Glutamatergic neuron (in vitro differentiated cells): ENCODE measurements at regions not wholly inside any gene's neighbourhood (a gene's known extent, or its start where the extent isn't known, plus 50 kb on each side); places are given as distances from the start of the nearest gene placed in this dataset.

Experiments
- DNase-seq: peaks from one replicate; pipeline ENCODE4 v3.0.0; 2022
- H3K27ac Mint-ChIP-seq: one replicate; pipeline ENCODE4 v1.8.0; 2020; ENCODE audit warnings: mild to moderate bottlenecking, mixed read lengths, inconsistent platforms; ENCODE audit not compliant: unreplicated experiment
- H3K27me3 Mint-ChIP-seq: one replicate; pipeline ENCODE4 v1.8.0; 2020; ENCODE audit warnings: mild to moderate bottlenecking, moderate library complexity, mixed read lengths, inconsistent platforms; ENCODE audit not compliant: unreplicated experiment
- H3K36me3 Mint-ChIP-seq: one replicate; pipeline ENCODE4 v1.8.0; 2020; ENCODE audit warnings: mild to moderate bottlenecking, mixed read lengths, inconsistent platforms; ENCODE audit not compliant: unreplicated experiment
- H3K4me1 Mint-ChIP-seq: one replicate; pipeline ENCODE4 v1.8.0; 2020; ENCODE audit warnings: mild to moderate bottlenecking, low read depth, mixed read lengths, inconsistent platforms; ENCODE audit not compliant: unreplicated experiment
- H3K4me3 Mint-ChIP-seq: one replicate; pipeline ENCODE4 v1.8.0; 2020; ENCODE audit warnings: mild to moderate bottlenecking, mixed read lengths, inconsistent platforms; ENCODE audit not compliant: unreplicated experiment
- H3K9me3 Mint-ChIP-seq: one replicate; pipeline ENCODE4 v1.8.0; 2020; ENCODE audit warnings: mild to moderate bottlenecking, moderate library complexity, mixed read lengths, inconsistent platforms; ENCODE audit not compliant: unreplicated experiment
- TF ChIP-seq, protein P1 (sequence below): fragments of 200-600 bp; sonication (generic); IDR thresholded peaks from one replicate; pipeline ENCODE4 v1.5.0; 2021; ENCODE audit not compliant: partially characterized antibody, unreplicated experiment

DNA sequence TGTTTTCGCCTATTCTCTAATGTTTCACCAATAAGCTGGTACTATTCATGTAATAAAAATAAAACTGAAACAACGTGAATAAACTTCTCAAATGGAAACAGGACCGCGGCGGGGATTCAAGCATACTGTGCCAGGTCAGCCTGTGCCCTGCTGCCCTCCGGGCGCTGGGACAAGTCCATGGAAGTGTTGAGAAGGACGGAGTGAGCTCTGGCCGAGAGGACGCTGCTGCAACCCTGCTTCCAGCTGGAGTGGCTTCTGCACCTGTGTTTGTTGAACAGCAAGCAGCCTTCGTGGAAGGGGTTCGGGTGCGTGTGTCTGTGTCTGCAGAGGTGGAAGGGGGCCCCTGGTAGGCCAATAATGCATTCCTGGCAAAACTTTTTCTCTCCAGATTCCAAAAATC is 50.0 kb upstream of the PCSK6 start:
- Mint-ChIP-seq H3K27me3 (peaks cover 8% of the 10 kb centered on the region), H3K27ac (no peak overlapping the region), H3K4me1 (peaks cover 8% of the 10 kb centered on the region), H3K4me3 (no peak overlapping the region), H3K36me3 (peaks cover 4% of the 10 kb centered on the region), H3K9me3 (peaks cover 11% of the 10 kb centered on the region)
- TF ChIP-seq, protein P1, sequence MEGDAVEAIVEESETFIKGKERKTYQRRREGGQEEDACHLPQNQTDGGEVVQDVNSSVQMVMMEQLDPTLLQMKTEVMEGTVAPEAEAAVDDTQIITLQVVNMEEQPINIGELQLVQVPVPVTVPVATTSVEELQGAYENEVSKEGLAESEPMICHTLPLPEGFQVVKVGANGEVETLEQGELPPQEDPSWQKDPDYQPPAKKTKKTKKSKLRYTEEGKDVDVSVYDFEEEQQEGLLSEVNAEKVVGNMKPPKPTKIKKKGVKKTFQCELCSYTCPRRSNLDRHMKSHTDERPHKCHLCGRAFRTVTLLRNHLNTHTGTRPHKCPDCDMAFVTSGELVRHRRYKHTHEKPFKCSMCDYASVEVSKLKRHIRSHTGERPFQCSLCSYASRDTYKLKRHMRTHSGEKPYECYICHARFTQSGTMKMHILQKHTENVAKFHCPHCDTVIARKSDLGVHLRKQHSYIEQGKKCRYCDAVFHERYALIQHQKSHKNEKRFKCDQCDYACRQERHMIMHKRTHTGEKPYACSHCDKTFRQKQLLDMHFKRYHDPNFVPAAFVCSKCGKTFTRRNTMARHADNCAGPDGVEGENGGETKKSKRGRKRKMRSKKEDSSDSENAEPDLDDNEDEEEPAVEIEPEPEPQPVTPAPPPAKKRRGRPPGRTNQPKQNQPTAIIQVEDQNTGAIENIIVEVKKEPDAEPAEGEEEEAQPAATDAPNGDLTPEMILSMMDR, result no peak
- DNase-seq, result no peak
